HG02588 (cell line): ENCODE measurements at regions not wholly inside any gene's neighbourhood (a gene's known extent, or its start where the extent isn't known, plus 50 kb on each side); places are given as distances from the start of the nearest gene placed in this dataset.
"Not testable (repeated sequence)": the region's sequence is repeated elsewhere in the genome, so short reads cannot be mapped to it uniquely, and the experiment has no call there.

ENCODE experiments used
- ATAC-seq: cut with Tn5 transposase; IDR thresholded peaks from one replicate; pipeline ENCODE4 v1.9.1; 2021; ENCODE audit warnings: mild to moderate bottlenecking, moderate library complexity; ENCODE audit not compliant: unreplicated experiment

GRCh38 chr2:117179405-117179804, 635.1 kb upstream of the DDX18 start:
- no peak for ATAC-seq

GRCh38 chr2:117190856-117191559, 623.5 kb upstream of the DDX18 start:
- no peak for ATAC-seq

- no peak for ATAC-seq
Measured at GRCh38 chr2:117195381-117195780, 619.1 kb upstream of the DDX18 start.

- ATAC-seq, result no peak
Measured at GRCh38 chr2:117199511-117199910, 615.0 kb upstream of the DDX18 start.

GRCh38 chr2:117212562-117212961, 601.9 kb upstream of the DDX18 start:
- no peak for ATAC-seq

GRCh38 chr2:117217145-117217544, 597.3 kb upstream of the DDX18 start:
- no peak for ATAC-seq

GRCh38 chr2:117222809-117223208, 591.7 kb upstream of the DDX18 start:
- no peak for ATAC-seq

- no peak for ATAC-seq
Measured at GRCh38 chr2:117232305-117232704, 582.2 kb upstream of the DDX18 start.

- ATAC-seq, result no peak
Measured at GRCh38 chr2:117257362-117257761, 557.1 kb upstream of the DDX18 start.

- ATAC-seq, result no peak
Measured at GRCh38 chr2:117269574-117269973, 544.9 kb upstream of the DDX18 start.

- no peak for ATAC-seq
Measured at GRCh38 chr2:117271631-117272030, 542.9 kb upstream of the DDX18 start.

- no peak for ATAC-seq
Measured at GRCh38 chr2:117273009-117273671, 541.4 kb upstream of the DDX18 start.

- no peak for ATAC-seq
Measured at GRCh38 chr2:117293012-117293411, 521.5 kb upstream of the DDX18 start.

GRCh38 chr2:117299451-117299850, 515.0 kb upstream of the DDX18 start:
- no peak for ATAC-seq

GRCh38 chr2:117308861-117309770, 505.4 kb upstream of the DDX18 start:
- no peak for ATAC-seq

- ATAC-seq, result no peak
Measured at GRCh38 chr2:117321816-117322215, 492.7 kb upstream of the DDX18 start.

GRCh38 chr2:117323331-117323730, 491.2 kb upstream of the DDX18 start:
- no peak for ATAC-seq

- ATAC-seq, result no peak
Measured at GRCh38 chr2:117330641-117331040, 483.9 kb upstream of the DDX18 start.

GRCh38 chr2:117335967-117336366, 478.5 kb upstream of the DDX18 start:
- no peak for ATAC-seq

- no peak for ATAC-seq
Measured at GRCh38 chr2:117336496-117336895, 478.0 kb upstream of the DDX18 start.

GRCh38 chr2:117337981-117338380, 476.5 kb upstream of the DDX18 start:
- not testable (repeated sequence) for ATAC-seq

GRCh38 chr2:117339980-117340379, 474.5 kb upstream of the DDX18 start:
- no peak for ATAC-seq
